GM12878 (cell line): ENCODE measurements at regions not wholly inside any gene's neighbourhood (a gene's known extent, or its start where the extent isn't known, plus 50 kb on each side); places are given as distances from the start of the nearest gene placed in this dataset.

Experiments
- BMI1 ChIP-seq: fragments of 450-650 bp; IDR thresholded peaks from 2 replicates; pipeline ENCODE4 v1.6.1; 2016; ENCODE audit warnings: mild to moderate bottlenecking, moderate library complexity, borderline replicate concordance
- CBX3 ChIP-seq: fragments of 200-600 bp; sonication (generic); IDR thresholded peaks from 2 replicates; pipeline ENCODE4 v1.6.1; 2016; ENCODE audit warnings: low read depth, borderline replicate concordance
- CEBPB ChIP-seq, 2 experiments: fragments of 150-350 bp in 1 of 2; IDR thresholded peaks; 2 replicates each; pipeline ENCODE4 v1.6.1; 2012 to 2014; ENCODE audit warnings: low read depth in 2 of 2, low read length in 2 of 2, borderline replicate concordance in 1 of 2, inconsistent platforms in 1 of 2
- CHD2 ChIP-seq: IDR thresholded peaks from 2 replicates; pipeline ENCODE4 v1.6.1; 2011; ENCODE audit warnings: low read depth, low read length, improper control_type of control experiment, borderline replicate concordance
- DPF2 ChIP-seq: fragments of 450-650 bp; IDR thresholded peaks from 2 replicates; pipeline ENCODE4 v1.6.1; 2017; ENCODE audit warnings: mild to moderate bottlenecking
- EP300 ChIP-seq, 2 experiments: fragments of 150-350 bp in 1 of 2; IDR thresholded peaks; 2 replicates each; pipeline ENCODE4 v1.6.1; 2011 to 2012; ENCODE audit warnings: low read depth in 2 of 2, low read length in 2 of 2, borderline replicate concordance in 1 of 2, improper control_type of control experiment in 1 of 2, inconsistent platforms in 1 of 2; ENCODE audit not compliant: control insufficient read depth in 1 of 2
- ETV6 ChIP-seq, 2 experiments: fragments of 450-650 bp in 1 of 2; IDR thresholded peaks in 1 of 2; conservative IDR thresholded peaks in 1 of 2; 2 replicates each; pipeline ENCODE4 v1.6.1; 2014; ENCODE audit warnings: antibody characterized with exemption in 1 of 2, borderline replicate concordance in 1 of 2, low read depth in 1 of 2, mild to moderate bottlenecking in 1 of 2, moderate library complexity in 1 of 2
- HDAC2 ChIP-seq: fragments of 200-600 bp; sonication (generic); IDR thresholded peaks from 2 replicates; pipeline ENCODE4 v1.6.1; 2017
- HSF1 ChIP-seq: fragments of 150-350 bp; IDR thresholded peaks from 2 replicates; pipeline ENCODE4 v1.6.1; 2014; ENCODE audit warnings: mild to moderate bottlenecking, low read depth, low read length
- IKZF2 ChIP-seq, 2 experiments: fragments of 450-650 bp; IDR thresholded peaks; 2 replicates each; pipeline ENCODE4 v1.6.1; 2017; ENCODE audit warnings: mild to moderate bottlenecking in 2 of 2, moderate library complexity in 2 of 2
- JUNB ChIP-seq: IDR thresholded peaks from 2 replicates; pipeline ENCODE4 v1.6.1; 2016; ENCODE audit warnings: antibody characterized with exemption, mild to moderate bottlenecking
- MTA2 ChIP-seq: fragments of 450-650 bp; IDR thresholded peaks from 2 replicates; pipeline ENCODE4 v1.6.1; 2016; ENCODE audit warnings: low read depth, mild to moderate bottlenecking, moderate library complexity
- NRF1 ChIP-seq: conservative IDR thresholded peaks from 2 replicates; pipeline ENCODE4 v1.6.1; 2011; ENCODE audit warnings: mild to moderate bottlenecking, low read depth, low read length, improper control_type of control experiment
- PAX5 ChIP-seq: IDR thresholded peaks from 2 replicates; pipeline ENCODE4 v1.6.1; 2011; ENCODE audit warnings: low read depth, low read length, borderline replicate concordance
- RELB ChIP-seq: fragments of 450-650 bp; IDR thresholded peaks from 2 replicates; pipeline ENCODE4 v1.6.1; 2017; ENCODE audit warnings: low read depth, mild to moderate bottlenecking, moderate library complexity
- RUNX3 ChIP-seq: IDR thresholded peaks from 2 replicates; pipeline ENCODE4 v1.6.1; 2012; ENCODE audit warnings: low read length, inconsistent platforms
- SIX5 ChIP-seq: IDR thresholded peaks from 2 replicates; pipeline ENCODE4 v1.6.1; 2011; ENCODE audit warnings: mild to moderate bottlenecking, low read depth, low read length, moderate library complexity; ENCODE audit not compliant: severe bottlenecking
- SMAD5 ChIP-seq: IDR thresholded peaks from 2 replicates; pipeline ENCODE4 v1.6.1; 2016; ENCODE audit warnings: antibody characterized with exemption, low read depth
- SPI1 ChIP-seq: IDR thresholded peaks from 2 replicates; pipeline ENCODE4 v1.6.1; 2011; ENCODE audit warnings: low read depth, mild to moderate bottlenecking, low read length, moderate library complexity, borderline replicate concordance; ENCODE audit not compliant: insufficient read depth
- STAT1 ChIP-seq: fragments of 450-650 bp; conservative IDR thresholded peaks from 2 replicates; pipeline ENCODE4 v1.6.1; 2014; ENCODE audit warnings: antibody characterized with exemption, mild to moderate bottlenecking
- SUZ12 ChIP-seq: fragments of 200-600 bp; sonication (generic); IDR thresholded peaks from one replicate; pipeline ENCODE4 v1.6.1; 2018; ENCODE audit warnings: antibody characterized with exemption, mild to moderate bottlenecking; ENCODE audit not compliant: unreplicated experiment
- TAF1 ChIP-seq: IDR thresholded peaks from 2 replicates; pipeline ENCODE4 v1.6.1; 2011; ENCODE audit warnings: mild to moderate bottlenecking, low read depth, low read length, borderline replicate concordance
- TCF12 ChIP-seq: IDR thresholded peaks from 2 replicates; pipeline ENCODE4 v1.6.1; 2011; ENCODE audit warnings: low read depth, mild to moderate bottlenecking, low read length
- YBX1 ChIP-seq: fragments of 450-650 bp; IDR thresholded peaks from 2 replicates; pipeline ENCODE4 v1.6.1; 2016; ENCODE audit warnings: antibody characterized with exemption
- ZNF217 ChIP-seq: fragments of 450-650 bp; IDR thresholded peaks from 2 replicates; pipeline ENCODE4 v1.6.1; 2017; ENCODE audit warnings: antibody characterized with exemption, mild to moderate bottlenecking
- ZNF24 ChIP-seq: fragments of 450-650 bp; IDR thresholded peaks from 2 replicates; pipeline ENCODE4 v1.6.1; 2017; ENCODE audit warnings: antibody characterized with exemption, mild to moderate bottlenecking
- ZNF622 ChIP-seq: fragments of 450-650 bp; IDR thresholded peaks from 2 replicates; pipeline ENCODE4 v1.6.1; 2017; ENCODE audit warnings: mild to moderate bottlenecking, inconsistent platforms
- ZZZ3 ChIP-seq: IDR thresholded peaks from 2 replicates; pipeline ENCODE4 v1.6.1; 2011; ENCODE audit warnings: low read depth; ENCODE audit not compliant: control insufficient read depth, insufficient read length
- TF ChIP-seq, protein P1 (sequence below): fragments of 450-650 bp; IDR thresholded peaks from 2 replicates; pipeline ENCODE4 v1.6.1; 2017; ENCODE audit warnings: antibody characterized with exemption, mild to moderate bottlenecking, moderate library complexity

DNA sequence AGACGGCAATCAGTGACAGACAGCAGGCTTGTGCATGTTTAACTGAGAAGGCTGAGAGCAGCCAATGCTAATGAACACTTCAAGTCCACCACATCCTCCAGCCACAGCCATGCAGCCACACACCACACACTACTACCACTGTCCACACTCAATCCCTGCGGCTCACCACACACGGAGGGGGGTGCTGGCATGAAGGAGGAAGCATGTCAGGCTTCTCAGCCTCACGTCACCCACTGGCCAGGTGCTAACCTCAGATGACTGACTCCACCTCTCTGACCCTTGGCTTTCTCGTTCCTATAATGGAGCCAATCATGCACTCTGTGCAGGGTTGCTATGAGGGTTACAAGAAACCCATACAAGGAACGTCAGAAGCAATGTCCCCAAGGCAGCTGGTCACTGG lies 165.4 kb upstream of the RNF32 start (continued):
- no peak for TF ChIP-seq CEBPB (IDR thresholded peaks at IDR 0.05; ENCODE audit: borderline replicate concordance in 1 of 2, low read depth in 2 of 2, low read length in 2 of 2)
- peak; percentile 41; the same call in 1 of the 2 replicates for TF ChIP-seq TCF12
- no peak for TF ChIP-seq STAT1
- no peak for TF ChIP-seq ETV6 (conservative IDR thresholded peaks at IDR 0.05 in 1 of 2, IDR thresholded peaks at IDR 0.05 in 1 of 2; ENCODE audit: borderline replicate concordance in 1 of 2, low read depth in 1 of 2)
- no peak for TF ChIP-seq SPI1
- TF ChIP-seq SIX5: no peak
- peak; percentile 79; the same call in 1 of the 2 replicates for TF ChIP-seq MTA2
- no peak for TF ChIP-seq SMAD5
- no peak for TF ChIP-seq HSF1
- TF ChIP-seq EP300 (IDR thresholded peaks at IDR 0.05; ENCODE audit: borderline replicate concordance in 1 of 2, control insufficient read depth in 1 of 2, low read depth in 2 of 2, low read length in 2 of 2): peak; percentile 49 to 67; a peak in 2 of 4 replicates
- no peak for TF ChIP-seq RELB
- no peak for TF ChIP-seq ZNF24
- peak; percentile 53 for TF ChIP-seq RUNX3
- no peak for TF ChIP-seq CBX3
- peak; percentile 42; the same call in 1 of the 2 replicates for TF ChIP-seq DPF2
- TF ChIP-seq HDAC2: no peak
- TF ChIP-seq, protein P1, sequence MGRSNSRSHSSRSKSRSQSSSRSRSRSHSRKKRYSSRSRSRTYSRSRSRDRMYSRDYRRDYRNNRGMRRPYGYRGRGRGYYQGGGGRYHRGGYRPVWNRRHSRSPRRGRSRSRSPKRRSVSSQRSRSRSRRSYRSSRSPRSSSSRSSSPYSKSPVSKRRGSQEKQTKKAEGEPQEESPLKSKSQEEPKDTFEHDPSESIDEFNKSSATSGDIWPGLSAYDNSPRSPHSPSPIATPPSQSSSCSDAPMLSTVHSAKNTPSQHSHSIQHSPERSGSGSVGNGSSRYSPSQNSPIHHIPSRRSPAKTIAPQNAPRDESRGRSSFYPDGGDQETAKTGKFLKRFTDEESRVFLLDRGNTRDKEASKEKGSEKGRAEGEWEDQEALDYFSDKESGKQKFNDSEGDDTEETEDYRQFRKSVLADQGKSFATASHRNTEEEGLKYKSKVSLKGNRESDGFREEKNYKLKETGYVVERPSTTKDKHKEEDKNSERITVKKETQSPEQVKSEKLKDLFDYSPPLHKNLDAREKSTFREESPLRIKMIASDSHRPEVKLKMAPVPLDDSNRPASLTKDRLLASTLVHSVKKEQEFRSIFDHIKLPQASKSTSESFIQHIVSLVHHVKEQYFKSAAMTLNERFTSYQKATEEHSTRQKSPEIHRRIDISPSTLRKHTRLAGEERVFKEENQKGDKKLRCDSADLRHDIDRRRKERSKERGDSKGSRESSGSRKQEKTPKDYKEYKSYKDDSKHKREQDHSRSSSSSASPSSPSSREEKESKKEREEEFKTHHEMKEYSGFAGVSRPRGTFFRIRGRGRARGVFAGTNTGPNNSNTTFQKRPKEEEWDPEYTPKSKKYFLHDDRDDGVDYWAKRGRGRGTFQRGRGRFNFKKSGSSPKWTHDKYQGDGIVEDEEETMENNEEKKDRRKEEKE: no peak
- TF ChIP-seq NRF1: no peak
- no peak for TF ChIP-seq CHD2
- TF ChIP-seq ZNF622: no peak
- no peak for TF ChIP-seq ZZZ3
- no peak for TF ChIP-seq SUZ12
- no peak for TF ChIP-seq BMI1
- TF ChIP-seq PAX5: peak; percentile 93
- no peak for TF ChIP-seq TAF1
- peak; percentile 62 to 76; a peak in 2 of 4 replicates for TF ChIP-seq IKZF2 (IDR thresholded peaks at IDR 0.05)
- no peak for TF ChIP-seq YBX1
- no peak for TF ChIP-seq ZNF217
- TF ChIP-seq JUNB: no peak
